AG04449 (cell line): ENCODE measurements at regions not wholly inside any gene's neighbourhood (a gene's known extent, or its start where the extent isn't known, plus 50 kb on each side); places are given as distances from the start of the nearest gene placed in this dataset.

ENCODE experiments used
- CTCF ChIA-PET: fragments of 350-600 bp; formaldehyde crosslinking; extraction: SDS; loops from one replicate; lab custom pipeline; 2021; ENCODE audit warnings: antibody characterized with exemption; lab: Yijun Ruan, JAX
- POLR2A ChIA-PET: fragments of 400-600, 350-600 bp; formaldehyde crosslinking; extraction: SDS; loops from one replicate; lab custom pipeline; 2020; ENCODE audit warnings: antibody characterized with exemption, inconsistent platforms; lab: Yijun Ruan, JAX
- DNase-seq: peaks from one replicate; pipeline ENCODE4 v3.0.0-alpha.2; 2010; ENCODE audit warnings: low read depth, low spot score
- H3K4me3 ChIP-seq: 2 replicates; pipeline ENCODE4 v1.5.1; 2011; ENCODE audit warnings: low read depth, mild to moderate bottlenecking, control low read depth, low read length
- TF ChIP-seq, protein P1 (sequence below): IDR thresholded peaks from one replicate; pipeline ENCODE4 v1.5.1; 2011; ENCODE audit warnings: mild to moderate bottlenecking, moderate library complexity, low read length, control low read depth, inconsistent platforms; ENCODE audit not compliant: insufficient read depth; ENCODE audit errors: missing control alignments

DNA sequence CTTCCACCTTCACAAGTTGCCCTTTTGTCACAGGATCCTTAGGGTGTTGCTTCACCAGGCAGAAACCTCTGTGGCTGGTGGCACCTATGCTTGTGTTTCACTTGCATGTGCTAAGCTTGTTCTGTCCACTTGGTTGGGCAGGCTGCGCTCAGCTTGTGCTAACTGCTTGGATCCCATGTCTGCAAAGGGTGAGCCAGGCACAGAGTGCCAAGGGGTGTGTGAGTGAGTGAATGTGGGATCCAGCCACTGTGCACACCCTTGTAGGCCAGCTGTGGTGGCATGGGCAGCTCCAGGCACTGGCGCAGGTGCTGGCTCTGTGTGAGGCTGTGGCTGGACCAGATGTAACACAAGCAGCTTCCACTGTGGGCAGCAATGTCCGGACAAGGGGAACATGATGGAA, 728.7 kb upstream of the ROBO1 start:
- no peak overlapping the region for H3K4me3 ChIP-seq
- POLR2A ChIA-PET: no interaction called here
- TF ChIP-seq, protein P1, sequence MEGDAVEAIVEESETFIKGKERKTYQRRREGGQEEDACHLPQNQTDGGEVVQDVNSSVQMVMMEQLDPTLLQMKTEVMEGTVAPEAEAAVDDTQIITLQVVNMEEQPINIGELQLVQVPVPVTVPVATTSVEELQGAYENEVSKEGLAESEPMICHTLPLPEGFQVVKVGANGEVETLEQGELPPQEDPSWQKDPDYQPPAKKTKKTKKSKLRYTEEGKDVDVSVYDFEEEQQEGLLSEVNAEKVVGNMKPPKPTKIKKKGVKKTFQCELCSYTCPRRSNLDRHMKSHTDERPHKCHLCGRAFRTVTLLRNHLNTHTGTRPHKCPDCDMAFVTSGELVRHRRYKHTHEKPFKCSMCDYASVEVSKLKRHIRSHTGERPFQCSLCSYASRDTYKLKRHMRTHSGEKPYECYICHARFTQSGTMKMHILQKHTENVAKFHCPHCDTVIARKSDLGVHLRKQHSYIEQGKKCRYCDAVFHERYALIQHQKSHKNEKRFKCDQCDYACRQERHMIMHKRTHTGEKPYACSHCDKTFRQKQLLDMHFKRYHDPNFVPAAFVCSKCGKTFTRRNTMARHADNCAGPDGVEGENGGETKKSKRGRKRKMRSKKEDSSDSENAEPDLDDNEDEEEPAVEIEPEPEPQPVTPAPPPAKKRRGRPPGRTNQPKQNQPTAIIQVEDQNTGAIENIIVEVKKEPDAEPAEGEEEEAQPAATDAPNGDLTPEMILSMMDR: no peak
- CTCF ChIA-PET: no interaction called here
- DNase-seq: no peak

DNA sequence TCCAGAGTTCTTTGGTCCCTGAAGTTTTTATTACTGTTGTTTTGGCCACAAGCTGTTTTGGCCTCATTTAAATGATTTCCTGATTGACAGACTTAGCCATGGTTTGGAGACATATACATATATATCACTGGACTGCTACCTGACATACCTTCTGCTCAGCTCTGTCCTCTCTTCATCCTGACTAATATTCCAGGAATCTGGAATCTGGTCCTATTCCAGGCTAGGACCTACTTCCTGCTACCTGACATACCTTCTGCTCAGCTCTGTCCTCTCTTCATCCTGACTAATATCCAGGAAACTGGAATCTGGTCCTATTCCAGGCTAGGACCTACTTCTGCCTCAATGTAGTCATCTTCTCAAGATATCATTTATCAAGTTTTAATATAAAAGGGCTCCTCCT, 724.4 kb upstream of the ROBO1 start:
- ChIA-PET POLR2A (no interaction called here), CTCF (no interaction called here)
- DNase-seq: no peak
- H3K4me3 ChIP-seq: no peak overlapping the region
- TF ChIP-seq, protein P1: no peak

DNA sequence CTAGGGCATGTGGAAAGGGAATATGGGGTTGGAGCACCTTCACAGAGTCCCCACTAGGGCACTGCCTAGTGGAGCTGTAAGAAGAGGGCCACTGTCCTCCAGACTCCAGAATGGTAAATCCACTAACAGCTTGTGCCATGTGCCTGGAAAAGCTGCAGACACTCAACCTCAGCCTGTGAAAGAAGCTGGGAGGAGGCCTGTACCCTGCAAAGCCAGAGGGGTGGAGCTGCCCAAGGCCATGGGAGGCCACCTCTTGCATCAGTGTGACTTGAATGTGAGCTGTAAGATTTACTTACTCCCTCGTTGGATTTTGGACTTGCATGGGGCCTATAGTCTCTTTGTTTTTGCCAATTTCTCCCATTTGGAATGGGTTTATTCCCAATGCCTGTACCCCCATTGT, 705.2 kb upstream of the ROBO1 start:
- ChIA-PET CTCF (no interaction called here), POLR2A (no interaction called here)
- no peak overlapping the region for H3K4me3 ChIP-seq
- no peak for DNase-seq
- TF ChIP-seq, protein P1: no peak

DNA sequence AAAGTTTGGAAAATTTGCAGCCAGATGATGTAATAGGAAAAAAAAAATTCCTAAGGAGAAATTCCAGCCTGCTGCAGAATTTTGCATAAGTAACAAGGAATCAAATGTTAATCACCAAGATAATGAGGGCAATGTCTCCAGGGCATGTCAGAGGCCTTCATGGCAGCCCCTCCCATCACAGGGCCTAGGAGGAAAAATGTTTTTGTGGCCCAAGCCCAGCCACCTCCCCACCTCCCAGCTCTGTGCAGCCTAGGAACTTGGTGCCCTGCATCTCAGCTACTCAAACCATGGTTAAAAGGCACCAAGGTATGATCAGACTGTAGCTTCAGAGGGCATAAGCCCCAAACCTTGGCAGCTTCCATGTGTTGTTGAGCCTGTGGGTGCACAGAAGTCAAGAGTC, 704.7 kb upstream of the ROBO1 start:
- no peak for DNase-seq
- ChIA-PET POLR2A (no interaction called here), CTCF (no interaction called here)
- TF ChIP-seq, protein P1: no peak
- no peak overlapping the region for H3K4me3 ChIP-seq

DNA sequence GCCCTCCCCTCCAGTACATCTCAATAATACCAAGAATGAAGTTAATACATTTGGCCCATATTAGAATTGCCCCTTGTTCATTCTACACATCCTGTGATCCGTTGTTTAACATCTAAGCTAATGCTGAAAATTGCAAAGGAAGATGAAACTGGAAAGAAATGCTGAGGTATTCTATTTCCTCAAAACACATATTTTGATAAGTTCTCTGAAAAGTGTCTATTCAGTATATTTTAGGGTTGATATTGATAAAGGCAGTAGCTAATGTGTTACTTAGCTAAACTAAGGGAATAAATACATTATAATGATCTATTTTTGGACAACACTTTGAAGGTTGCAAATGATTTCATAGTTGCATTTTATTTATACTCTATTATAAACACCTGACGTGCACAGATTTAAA, 702.6 kb upstream of the ROBO1 start:
- no peak overlapping the region for H3K4me3 ChIP-seq
- POLR2A ChIA-PET: no interaction called here
- DNase-seq: no peak

DNA sequence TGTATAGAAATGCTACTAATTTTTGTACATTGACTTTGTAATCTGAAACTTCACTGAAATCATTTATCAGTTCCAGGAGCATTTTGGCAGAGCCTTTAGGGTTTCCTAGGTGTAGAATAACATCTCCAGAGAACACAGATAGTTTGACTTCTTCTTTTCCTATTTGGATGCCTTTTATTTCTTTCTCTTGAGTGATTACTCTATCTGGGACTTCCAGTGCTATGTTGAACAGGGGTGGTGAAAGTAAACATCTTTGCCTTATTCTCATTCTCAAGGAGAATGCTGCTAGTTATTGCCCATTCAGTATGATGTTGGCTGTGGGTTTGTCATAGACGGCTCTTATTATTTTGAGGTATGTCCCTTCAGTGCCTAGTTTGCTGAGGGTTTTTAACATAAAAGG, 697.9 kb upstream of the ROBO1 start:
- TF ChIP-seq, protein P1: no peak
- POLR2A ChIA-PET: no interaction called here
- CTCF ChIA-PET: no interaction called here

More for the DNA sequence above, 702.6 kb upstream of the ROBO1 start:
- TF ChIP-seq, protein P1: no peak
- CTCF ChIA-PET: no interaction called here

DNA sequence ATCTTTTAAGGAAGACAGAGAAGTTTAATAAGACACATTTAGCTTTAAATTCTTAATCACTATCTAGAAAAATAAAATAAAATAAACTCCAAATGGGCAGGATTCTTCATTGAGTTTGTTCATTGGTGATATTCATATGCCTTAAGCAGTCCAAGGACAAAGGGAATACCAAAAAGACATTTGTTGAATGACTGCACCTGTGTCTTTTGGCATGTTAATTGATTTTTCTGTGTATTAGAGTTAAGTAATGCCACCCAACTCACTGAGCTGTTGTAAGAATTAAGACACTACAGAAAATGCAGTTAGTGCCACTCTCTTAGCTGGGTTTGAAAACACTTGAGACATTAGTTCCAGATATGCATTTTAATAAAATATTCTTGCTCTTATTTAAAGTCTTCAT, 683.6 kb upstream of the ROBO1 start:
- TF ChIP-seq, protein P1: no peak
- H3K4me3 ChIP-seq: no peak overlapping the region
- DNase-seq: no peak
- ChIA-PET POLR2A (no interaction called here), CTCF (no interaction called here)

More for the DNA sequence above, 697.9 kb upstream of the ROBO1 start:
- no peak overlapping the region for H3K4me3 ChIP-seq
- no peak for DNase-seq
